Uterus (tissue), 3 donors: ENCODE measurements at regions not wholly inside any gene's neighbourhood (a gene's known extent, or its start where the extent isn't known, plus 50 kb on each side); places are given as distances from the start of the nearest gene placed in this dataset.

Source experiments
- DNase-seq, 2 donors: peaks; one replicate each; pipeline ENCODE4 v3.0.0-alpha.2; 2019 to 2020
- H3K27ac ChIP-seq, 2 donors: fragments of 200-600 bp; sonication (generic); 1 replicate in 1 of 2; 2 replicates in 1 of 2; pipeline ENCODE4 v1.5.1; 2016 to 2018
- H3K27me3 ChIP-seq, 2 donors: fragments of 200-600 bp; sonication (generic); one replicate each; pipeline ENCODE4 v1.5.1; 2018 to 2019; ENCODE audit warnings: control low read depth in 1 of 2
- H3K36me3 ChIP-seq, 2 donors: fragments of 200-600 bp; sonication (generic); one replicate each; pipeline ENCODE4 v1.5.1; 2019; ENCODE audit warnings: control low read depth in 1 of 2
- H3K4me1 ChIP-seq, 2 donors: fragments of 200-600 bp; sonication (generic); one replicate each; pipeline ENCODE4 v1.5.1; 2018 to 2019; ENCODE audit warnings: control low read depth in 1 of 2
- H3K4me3 ChIP-seq, 2 donors: fragments of 200-600 bp; sonication (generic); 1 replicate in 1 of 2; 2 replicates in 1 of 2; pipeline ENCODE4 v1.5.1; 2018 to 2019; ENCODE audit warnings: mild to moderate bottlenecking in 1 of 2
- H3K9me3 ChIP-seq, 2 donors: fragments of 200-600 bp; sonication (generic); one replicate each; pipeline ENCODE4 v1.5.1; 2019; ENCODE audit warnings: control low read depth in 1 of 2
- POLR2A ChIP-seq, 2 donors: fragments of 450-650 bp; IDR thresholded peaks; one replicate each; pipeline ENCODE4 v1.6.1; 2016; ENCODE audit warnings: antibody characterized with exemption in 2 of 2, mild to moderate bottlenecking in 1 of 2, moderate library complexity in 1 of 2
- intact Hi-C: fragments of 100-400 bp; cut with DNase I; formaldehyde crosslinking; loops from one replicate; pipeline ENCODE4 v1.15.1; 2023; ENCODE audit warnings: low total_unique reads
- TF ChIP-seq, protein P1 (sequence below), 4 experiments: fragments of 200-600 bp in 2 of 4; fragments of 450-650 bp in 2 of 4; sonication (generic) in 2 of 4; IDR thresholded peaks; one replicate each; pipeline ENCODE4 v1.5.1; 2016 to 2019; ENCODE audit warnings: antibody characterized with exemption in 4 of 4, mild to moderate bottlenecking in 2 of 4, moderate library complexity in 1 of 4
- donor health status: DM: yes; HTN: yes; CAD: no.

DNA sequence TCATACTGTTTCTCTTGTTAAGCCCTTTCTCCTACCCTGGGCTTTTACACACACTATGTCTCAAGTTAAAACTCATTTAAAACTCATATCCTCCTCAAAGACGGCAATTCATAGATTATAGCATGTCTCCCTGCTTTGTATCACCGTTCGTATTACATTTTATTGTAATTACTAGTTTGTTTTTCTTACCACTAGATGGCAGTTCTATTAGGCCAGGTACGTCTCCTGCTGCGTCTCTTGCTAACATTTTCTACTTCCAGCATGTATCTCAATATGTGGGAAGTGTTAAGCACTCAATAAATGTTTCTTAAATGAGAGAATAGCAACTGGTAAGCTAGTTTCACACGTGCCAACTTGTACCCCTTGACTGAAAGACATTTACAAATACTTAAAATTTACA lies 450.3 kb upstream of the PCDH7 start:
- Histone ChIP-seq H3K4me1 (no peaks in the 10 kb centered on the region), H3K27me3 (no peaks in the 10 kb centered on the region)
- TF ChIP-seq, protein P1, sequence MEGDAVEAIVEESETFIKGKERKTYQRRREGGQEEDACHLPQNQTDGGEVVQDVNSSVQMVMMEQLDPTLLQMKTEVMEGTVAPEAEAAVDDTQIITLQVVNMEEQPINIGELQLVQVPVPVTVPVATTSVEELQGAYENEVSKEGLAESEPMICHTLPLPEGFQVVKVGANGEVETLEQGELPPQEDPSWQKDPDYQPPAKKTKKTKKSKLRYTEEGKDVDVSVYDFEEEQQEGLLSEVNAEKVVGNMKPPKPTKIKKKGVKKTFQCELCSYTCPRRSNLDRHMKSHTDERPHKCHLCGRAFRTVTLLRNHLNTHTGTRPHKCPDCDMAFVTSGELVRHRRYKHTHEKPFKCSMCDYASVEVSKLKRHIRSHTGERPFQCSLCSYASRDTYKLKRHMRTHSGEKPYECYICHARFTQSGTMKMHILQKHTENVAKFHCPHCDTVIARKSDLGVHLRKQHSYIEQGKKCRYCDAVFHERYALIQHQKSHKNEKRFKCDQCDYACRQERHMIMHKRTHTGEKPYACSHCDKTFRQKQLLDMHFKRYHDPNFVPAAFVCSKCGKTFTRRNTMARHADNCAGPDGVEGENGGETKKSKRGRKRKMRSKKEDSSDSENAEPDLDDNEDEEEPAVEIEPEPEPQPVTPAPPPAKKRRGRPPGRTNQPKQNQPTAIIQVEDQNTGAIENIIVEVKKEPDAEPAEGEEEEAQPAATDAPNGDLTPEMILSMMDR (IDR thresholded peaks at IDR 0.05), result no peak
- no peak for TF ChIP-seq POLR2A (IDR thresholded peaks at IDR 0.05)

GRCh38 chr4:30281986-30282385 lies 438.2 kb upstream of the PCDH7 start:
- Histone ChIP-seq H3K4me1 (no peaks in the 10 kb centered on the region), H3K36me3 (no peaks in the 10 kb centered on the region), H3K27ac (peak overlapping the region in 1 of 2 donors; percentile 56), H3K9me3 (no peaks in the 10 kb centered on the region), H3K27me3 (no peaks in the 10 kb centered on the region), H3K4me3 (no peak overlapping the region)
- intact Hi-C loops, result no loop called here
- DNase-seq, result no peak
- no peak for TF ChIP-seq POLR2A (IDR thresholded peaks at IDR 0.05)
- TF ChIP-seq, protein P1 (IDR thresholded peaks at IDR 0.05), result no peak

More for the DNA sequence above, 450.3 kb upstream of the PCDH7 start:
- Histone ChIP-seq H3K36me3 (no peaks in the 10 kb centered on the region), H3K4me3 (no peak overlapping the region), H3K27ac (no peak overlapping the region), H3K9me3 (peaks cover 0 to 4% of the 10 kb centered on the region in 2 donors)
- intact Hi-C loops, result no loop called here
- no peak for DNase-seq

GRCh38 chr4:30283336-30283735 lies 436.8 kb upstream of the PCDH7 start:
- H3K4me1 ChIP-seq, result no peaks in the 10 kb centered on the region
- H3K4me3 ChIP-seq, result no peak overlapping the region
- no peaks in the 10 kb centered on the region for H3K9me3 ChIP-seq
- no peak for DNase-seq
- peak overlapping the region in 1 of 2 donors; percentile 56 for H3K27ac ChIP-seq
- no peaks in the 10 kb centered on the region for H3K36me3 ChIP-seq
- TF ChIP-seq, protein P1 (IDR thresholded peaks at IDR 0.05), result no peak
- no peak for TF ChIP-seq POLR2A (IDR thresholded peaks at IDR 0.05)
- H3K27me3 ChIP-seq, result no peaks in the 10 kb centered on the region
- intact Hi-C loops, result no loop called here

- intact Hi-C loops, result no loop called here
- H3K4me1 ChIP-seq, result no peaks in the 10 kb centered on the region
Observed at GRCh38 chr4:30294295-30294694, 425.9 kb upstream of the PCDH7 start.

DNA sequence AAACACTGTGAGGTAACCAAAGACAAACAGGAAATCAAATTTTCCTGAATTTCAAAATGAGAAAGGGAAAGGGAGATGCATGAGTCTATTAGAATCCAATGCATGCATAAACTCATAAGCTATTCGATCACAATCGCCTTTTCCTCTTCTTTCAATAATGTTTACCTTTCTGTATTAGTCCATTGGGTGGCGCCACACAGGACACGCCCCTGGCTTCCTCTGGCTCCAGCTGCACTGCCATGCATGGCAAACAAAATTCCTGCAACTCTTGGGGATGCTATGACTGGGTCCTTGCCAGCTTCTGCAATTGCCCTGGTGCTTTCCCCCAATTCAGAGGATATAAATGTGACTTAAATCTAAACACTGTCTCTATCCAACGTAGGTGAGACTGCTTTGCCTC lies 424.5 kb upstream of the PCDH7 start:
- intact Hi-C loops, result no loop called here
- Histone ChIP-seq H3K4me3 (no peak overlapping the region), H3K4me1 (no peaks in the 10 kb centered on the region), H3K36me3 (no peaks in the 10 kb centered on the region), H3K9me3 (no peaks in the 10 kb centered on the region), H3K27me3 (no peaks in the 10 kb centered on the region), H3K27ac (no peak overlapping the region)
- DNase-seq, result no peak
- no peak for TF ChIP-seq POLR2A (IDR thresholded peaks at IDR 0.05)

More at GRCh38 chr4:30294295-30294694, 425.9 kb upstream of the PCDH7 start:
- Histone ChIP-seq H3K4me3 (no peak overlapping the region), H3K27me3 (no peaks in the 10 kb centered on the region), H3K36me3 (no peaks in the 10 kb centered on the region), H3K9me3 (no peaks in the 10 kb centered on the region), H3K27ac (no peak overlapping the region)
- DNase-seq, result no peak
- TF ChIP-seq POLR2A (IDR thresholded peaks at IDR 0.05), result no peak
- TF ChIP-seq, protein P1 (IDR thresholded peaks at IDR 0.05), result no peak

DNA sequence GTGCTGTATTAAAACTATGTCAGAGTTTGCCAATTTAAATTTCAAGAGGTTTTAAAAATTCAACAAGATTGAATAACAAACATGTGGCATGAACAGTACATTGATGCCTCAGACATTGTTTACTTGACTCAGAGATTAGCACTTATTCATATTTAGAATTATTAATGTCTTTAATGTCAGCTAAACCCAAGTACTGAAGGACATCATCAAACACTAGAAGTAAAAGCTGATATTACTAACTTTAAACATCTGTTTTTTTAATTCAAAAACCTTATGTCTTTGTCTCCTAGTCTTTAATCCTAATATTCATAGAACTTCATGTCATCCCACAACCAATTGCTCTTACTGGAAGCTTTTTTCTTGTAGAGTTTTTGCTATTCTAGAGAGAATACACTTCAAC lies 406.2 kb upstream of the PCDH7 start:
- H3K27me3 ChIP-seq, result no peaks in the 10 kb centered on the region
- H3K9me3 ChIP-seq, result no peaks in the 10 kb centered on the region
- H3K4me1 ChIP-seq, result no peaks in the 10 kb centered on the region
- no peak for DNase-seq
- H3K36me3 ChIP-seq, result no peaks in the 10 kb centered on the region
- intact Hi-C loops, result no loop called here
- TF ChIP-seq, protein P1 (IDR thresholded peaks at IDR 0.05), result no peak
- no peak for TF ChIP-seq POLR2A (IDR thresholded peaks at IDR 0.05)
- H3K4me3 ChIP-seq, result no peak overlapping the region
- H3K27ac ChIP-seq, result no peak overlapping the region
